CD14-positive monocyte (primary cell): ENCODE measurements at regions not wholly inside any gene's neighbourhood (a gene's known extent, or its start where the extent isn't known, plus 50 kb on each side); places are given as distances from the start of the nearest gene placed in this dataset.

Experiments used
- DNase-seq, 3 donors: peaks; one replicate each; pipeline ENCODE4 v3.0.0-alpha.2; 2011 to 2022
- H2AFZ ChIP-seq: 2 replicates; pipeline ENCODE4 v1.6.0; 2012; ENCODE audit warnings: mild to moderate bottlenecking, low read depth, low read length, inconsistent platforms; ENCODE audit not compliant: insufficient read depth, poor library complexity, severe bottlenecking
- H3K27ac ChIP-seq, 2 donors: 1 replicate in 1 of 2; 2 replicates in 1 of 2; pipeline ENCODE4 v1.5.1; 2012 to 2013; ENCODE audit warnings: low read length in 2 of 2, control low read depth in 1 of 2, inconsistent platforms in 1 of 2, low read depth in 1 of 2, mild to moderate bottlenecking in 1 of 2
- H3K27me3 ChIP-seq, 2 donors: one replicate each; pipeline versions ENCODE4 v1.6.0 to v1.6.1; 2011 to 2013; ENCODE audit warnings: low read length in 2 of 2; ENCODE audit not compliant: control insufficient read depth in 2 of 2, insufficient read depth in 2 of 2
- H3K36me3 ChIP-seq, 2 donors: replicated peaks in 1 of 2; 1 replicate in 1 of 2; 2 replicates in 1 of 2; pipeline versions ENCODE4 v1.5.1 to v1.6.1; 2012 to 2013; ENCODE audit warnings: low read length in 2 of 2, control low read depth in 1 of 2, inconsistent platforms in 1 of 2, mild to moderate bottlenecking in 1 of 2; ENCODE audit not compliant: insufficient read depth in 2 of 2, control insufficient read depth in 1 of 2
- H3K4me1 ChIP-seq, 2 donors: 1 replicate in 1 of 2; 2 replicates in 1 of 2; pipeline versions ENCODE4 v1.5.1 to v1.6.1; 2012 to 2013; ENCODE audit warnings: low read length in 2 of 2, control low read depth in 1 of 2, inconsistent platforms in 1 of 2, mild to moderate bottlenecking in 1 of 2, moderate library complexity in 1 of 2; ENCODE audit not compliant: insufficient read depth in 2 of 2, control insufficient read depth in 1 of 2
- H3K4me2 ChIP-seq: replicated peaks from 2 replicates; pipeline ENCODE3; 2012; ENCODE audit warnings: low read length, moderate library complexity, mild to moderate bottlenecking; ENCODE audit not compliant: poor library complexity, severe bottlenecking; ENCODE audit errors: extremely low read depth
- H3K4me3 ChIP-seq, 3 experiments: fragments of 200-600 bp in 1 of 3; sonication (generic) in 1 of 3; replicated peaks in 1 of 3; 1 replicate in 2 of 3; 2 replicates in 1 of 3; pipeline ENCODE4 v1.5.1; 2011 to 2013; ENCODE audit warnings: low read length in 3 of 3, mild to moderate bottlenecking in 3 of 3, control low read depth in 2 of 3, low read depth in 2 of 3, inconsistent platforms in 1 of 3, moderate library complexity in 1 of 3
- H3K79me2 ChIP-seq: 2 replicates; pipeline ENCODE4 v1.6.0; 2012; ENCODE audit warnings: mild to moderate bottlenecking, control low read depth, inconsistent platforms, low read length, moderate library complexity; ENCODE audit not compliant: insufficient read depth
- H3K9ac ChIP-seq: 2 replicates; pipeline ENCODE4 v1.6.0; 2017; ENCODE audit warnings: low read length, mild to moderate bottlenecking; ENCODE audit not compliant: insufficient read depth, poor library complexity, severe bottlenecking
- H3K9me3 ChIP-seq, 2 donors: replicated peaks in 1 of 2; 1 replicate in 1 of 2; 2 replicates in 1 of 2; pipeline versions ENCODE4 v1.5.1 to v1.6.1; 2012 to 2013; ENCODE audit warnings: low read length in 2 of 2, control low read depth in 1 of 2; ENCODE audit not compliant: control insufficient read depth in 1 of 2, insufficient read depth in 1 of 2
- H4K20me1 ChIP-seq: 2 replicates; pipeline ENCODE4 v1.6.0; 2012; ENCODE audit warnings: mild to moderate bottlenecking, low read length, control low read depth, moderate library complexity; ENCODE audit not compliant: insufficient read depth
- H3K27ac Mint-ChIP-seq, 7 donors: one replicate each; pipeline ENCODE4 v1.8.0; 2020; ENCODE audit warnings: mild to moderate bottlenecking in 7 of 7, mixed read lengths in 7 of 7, moderate library complexity in 6 of 7, inconsistent platforms in 2 of 7
- H3K27me3 Mint-ChIP-seq, 3 donors: one replicate each; pipeline ENCODE4 v1.8.0; 2021 to 2022; ENCODE audit warnings: low read depth in 3 of 3, mild to moderate bottlenecking in 3 of 3, mixed read lengths in 3 of 3, moderate library complexity in 3 of 3, inconsistent platforms in 1 of 3
- H3K36me3 Mint-ChIP-seq, 2 donors: one replicate each; pipeline ENCODE4 v1.8.0; 2020; ENCODE audit warnings: mixed read lengths in 2 of 2, inconsistent platforms in 1 of 2, mild to moderate bottlenecking in 1 of 2
- H3K4me1 Mint-ChIP-seq: one replicate; pipeline ENCODE4 v1.8.0; 2020; ENCODE audit warnings: mild to moderate bottlenecking, mixed read lengths
- H3K4me3 Mint-ChIP-seq, 2 donors: one replicate each; pipeline ENCODE4 v1.8.0; 2020; ENCODE audit warnings: mild to moderate bottlenecking in 2 of 2, mixed read lengths in 2 of 2, moderate library complexity in 1 of 2
- H3K9me3 Mint-ChIP-seq, 7 donors: one replicate each; pipeline ENCODE4 v1.8.0; 2020 to 2022; ENCODE audit warnings: mixed read lengths in 7 of 7, mild to moderate bottlenecking in 6 of 7, moderate library complexity in 6 of 7, inconsistent platforms in 2 of 7
- WGBS: methylation state at CpG from one replicate; pipeline ENCODE4 v1.1.5; 2013; ENCODE audit warnings: missing lambda C conversion rate; ENCODE audit not compliant: insufficient coverage; 5-methylcytosine and 5-hydroxymethylcytosine counted together
- intact Hi-C, 2 donors: fragments of 100-400 bp; cut with micrococcal nuclease; formaldehyde crosslinking; loops; one replicate each; pipeline versions ENCODE4 v1.15.0 to v1.15.1; 2023
- TF ChIP-seq, protein P1 (sequence below): fragments of 200-600 bp; IDR thresholded peaks from one replicate; pipeline ENCODE4 v1.8.0; 2022; ENCODE audit warnings: antibody characterized with exemption, mild to moderate bottlenecking

- no peak overlapping the region for H3K9ac ChIP-seq
- TF ChIP-seq, protein P1, sequence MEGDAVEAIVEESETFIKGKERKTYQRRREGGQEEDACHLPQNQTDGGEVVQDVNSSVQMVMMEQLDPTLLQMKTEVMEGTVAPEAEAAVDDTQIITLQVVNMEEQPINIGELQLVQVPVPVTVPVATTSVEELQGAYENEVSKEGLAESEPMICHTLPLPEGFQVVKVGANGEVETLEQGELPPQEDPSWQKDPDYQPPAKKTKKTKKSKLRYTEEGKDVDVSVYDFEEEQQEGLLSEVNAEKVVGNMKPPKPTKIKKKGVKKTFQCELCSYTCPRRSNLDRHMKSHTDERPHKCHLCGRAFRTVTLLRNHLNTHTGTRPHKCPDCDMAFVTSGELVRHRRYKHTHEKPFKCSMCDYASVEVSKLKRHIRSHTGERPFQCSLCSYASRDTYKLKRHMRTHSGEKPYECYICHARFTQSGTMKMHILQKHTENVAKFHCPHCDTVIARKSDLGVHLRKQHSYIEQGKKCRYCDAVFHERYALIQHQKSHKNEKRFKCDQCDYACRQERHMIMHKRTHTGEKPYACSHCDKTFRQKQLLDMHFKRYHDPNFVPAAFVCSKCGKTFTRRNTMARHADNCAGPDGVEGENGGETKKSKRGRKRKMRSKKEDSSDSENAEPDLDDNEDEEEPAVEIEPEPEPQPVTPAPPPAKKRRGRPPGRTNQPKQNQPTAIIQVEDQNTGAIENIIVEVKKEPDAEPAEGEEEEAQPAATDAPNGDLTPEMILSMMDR: no peak
- Mint-ChIP-seq H3K36me3 (no peaks in the 10 kb centered on the region), H3K4me1 (no peaks in the 10 kb centered on the region), H3K27me3 (peaks cover 0 to 1% (median 0%) of the 10 kb centered on the region in 3 donors), H3K9me3 (peaks cover 0 to 5% (median 4%) of the 10 kb centered on the region in 7 donors), H3K4me3 (no peak overlapping the region), H3K27ac (no peak overlapping the region)
- DNase-seq: no peak
- intact Hi-C loops: no loop called here
- no peaks in the 10 kb centered on the region for H3K9me3 ChIP-seq
- WGBS: 90% methylated on average over 4 of the region's 4 CpGs
- no peak overlapping the region for H2AFZ ChIP-seq
- H3K4me2 ChIP-seq: no peak overlapping the region
- H3K27ac ChIP-seq: no peak overlapping the region
- H3K4me1 ChIP-seq: no peaks in the 10 kb centered on the region
- H3K36me3 ChIP-seq: no peaks in the 10 kb centered on the region
- no peaks in the 10 kb centered on the region for H4K20me1 ChIP-seq
- no peak overlapping the region for H3K4me3 ChIP-seq
- no peaks in the 10 kb centered on the region for H3K27me3 ChIP-seq
- H3K79me2 ChIP-seq: no peaks in the 10 kb centered on the region
Observed at GRCh38 chr6:145547594-145548335, 187.6 kb downstream of the EPM2A start.

DNA sequence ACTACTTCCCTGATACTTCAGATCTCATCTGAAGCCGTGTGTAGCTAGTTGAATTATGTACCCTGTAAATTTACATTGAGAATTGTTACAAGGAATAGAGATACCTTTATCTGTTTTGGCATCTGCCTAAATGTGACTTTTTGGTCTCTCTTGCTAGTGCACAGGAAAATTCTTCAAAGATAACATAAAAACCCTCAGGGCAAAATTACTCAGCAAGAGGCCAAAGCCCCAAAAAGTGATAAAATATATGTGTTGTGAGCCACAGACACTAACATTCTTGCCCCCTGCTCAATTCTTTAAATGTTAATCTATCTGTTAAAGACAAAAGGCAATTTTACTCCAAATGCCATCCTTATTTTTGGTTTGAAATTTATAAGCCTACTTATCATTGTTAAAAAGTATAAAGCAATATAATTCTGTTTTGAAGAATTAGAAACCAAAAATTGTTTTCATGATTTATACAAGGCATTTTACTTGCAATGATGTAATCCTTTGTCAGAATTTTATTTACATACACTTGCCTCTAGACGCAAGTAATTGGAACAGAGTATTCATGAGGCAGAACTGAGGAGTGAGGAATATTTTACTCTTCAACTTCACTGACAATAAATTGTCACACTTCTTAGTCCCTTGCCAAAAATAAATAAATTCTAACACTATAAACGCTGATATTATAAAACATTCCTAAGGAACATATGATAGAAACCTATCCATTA is 186.2 kb downstream of the EPM2A start:
- TF ChIP-seq, protein P1: no peak
- H3K4me3 Mint-ChIP-seq: no peak overlapping the region
- Histone ChIP-seq H3K27ac (no peak overlapping the region), H3K27me3 (no peaks in the 10 kb centered on the region), H3K9ac (no peak overlapping the region), H3K4me3 (no peak overlapping the region), H3K4me2 (no peak overlapping the region), H3K36me3 (no peaks in the 10 kb centered on the region), H3K79me2 (no peaks in the 10 kb centered on the region), H3K4me1 (no peaks in the 10 kb centered on the region), H2AFZ (no peak overlapping the region), H4K20me1 (no peaks in the 10 kb centered on the region), H3K9me3 (no peaks in the 10 kb centered on the region)
- no peaks in the 10 kb centered on the region for H3K4me1 Mint-ChIP-seq
- no CpG with 5 or more reads among the region's 3 CpGs for WGBS
- no peak for DNase-seq
- no peaks in the 10 kb centered on the region for H3K36me3 Mint-ChIP-seq
- H3K9me3 Mint-ChIP-seq: peaks cover 0 to 8% (median 4%) of the 10 kb centered on the region in 7 donors
- H3K27ac Mint-ChIP-seq: no peak overlapping the region
- no peaks in the 10 kb centered on the region for H3K27me3 Mint-ChIP-seq
- intact Hi-C loops: no loop called here
